Stimulated activated CD8-positive, alpha-beta memory T cell treated with anti-CD3 and anti-CD28 coated beads, Interleukin-12 subunit alpha, Interleukin-12 subunit beta, amount 100 ng/mL, for 4 hours (primary cell): ENCODE measurements at regions not wholly inside any gene's neighbourhood (a gene's known extent, or its start where the extent isn't known, plus 50 kb on each side); places are given as distances from the start of the nearest gene placed in this dataset.

Source experiments
- DNase-seq: peaks from one replicate; pipeline ENCODE4 v3.0.0-alpha.2; 2020; ENCODE audit warnings: low read depth

- DNase-seq: no peak
Observed at GRCh38 chr6:102619585-102619984, 1226.1 kb downstream of the GRIK2 start.

GRCh38 chr6:102582569-102582968, 1189.1 kb downstream of the GRIK2 start:
- no peak for DNase-seq

GRCh38 chr6:102581378-102582124, 1188.0 kb downstream of the GRIK2 start:
- DNase-seq: no peak

GRCh38 chr6:102571236-102571908, 1177.9 kb downstream of the GRIK2 start:
- DNase-seq: no peak

- DNase-seq: no peak
Observed at GRCh38 chr6:102562713-102563112, 1169.2 kb downstream of the GRIK2 start.

- DNase-seq: no peak
Observed at GRCh38 chr6:102553214-102553613, 1159.7 kb downstream of the GRIK2 start.

GRCh38 chr6:102549221-102549874, 1155.8 kb downstream of the GRIK2 start:
- DNase-seq: no peak

- no peak for DNase-seq
Observed at GRCh38 chr6:102525336-102525735, 1131.8 kb downstream of the GRIK2 start.

GRCh38 chr6:102520966-102521365, 1127.5 kb downstream of the GRIK2 start:
- DNase-seq: no peak

GRCh38 chr6:102517506-102517905, 1124.0 kb downstream of the GRIK2 start:
- DNase-seq: no peak

- no peak for DNase-seq
Observed at GRCh38 chr6:102501615-102502014, 1108.1 kb downstream of the GRIK2 start.

GRCh38 chr6:102494808-102495207, 1101.3 kb downstream of the GRIK2 start:
- no peak for DNase-seq

- DNase-seq: no peak
Observed at GRCh38 chr6:102493485-102493884, 1100.0 kb downstream of the GRIK2 start.

- no peak for DNase-seq
Observed at GRCh38 chr6:102488729-102489128, 1095.2 kb downstream of the GRIK2 start.

- DNase-seq: no peak
Observed at GRCh38 chr6:102485480-102485879, 1092.0 kb downstream of the GRIK2 start.

- no peak for DNase-seq
Observed at GRCh38 chr6:102474041-102474807, 1080.7 kb downstream of the GRIK2 start.

GRCh38 chr6:102458990-102459389, 1065.5 kb downstream of the GRIK2 start:
- no peak for DNase-seq

- no peak for DNase-seq
Observed at GRCh38 chr6:102438171-102438570, 1044.7 kb downstream of the GRIK2 start.

- DNase-seq: no peak
Observed at GRCh38 chr6:102417368-102417998, 1024.0 kb downstream of the GRIK2 start.

GRCh38 chr6:102415891-102416290, 1022.4 kb downstream of the GRIK2 start:
- no peak for DNase-seq

GRCh38 chr6:102411796-102412195, 1018.3 kb downstream of the GRIK2 start:
- no peak for DNase-seq
